NCI-H1417 treated with DMSO at 0.1 percent for 48 hours (cell line): ENCODE measurements at regions not wholly inside any gene's neighbourhood (a gene's known extent, or its start where the extent isn't known, plus 50 kb on each side); places are given as distances from the start of the nearest gene placed in this dataset.
"Not testable (repeated sequence)": the region's sequence is repeated elsewhere in the genome, so short reads cannot be mapped to it uniquely, and the experiment has no call there.

Experiments
- DNase-seq: peaks from one replicate; lab custom pipeline; 2025; lab: John Stamatoyannopoulos, UW

GRCh38 chr15:85264614-85265190, 115.7 kb upstream of the AKAP13 start:
- DNase-seq = not testable (repeated sequence)

- not testable (repeated sequence) for DNase-seq
Measured at GRCh38 chr15:85267158-85267857, 113.1 kb upstream of the AKAP13 start.

- no peak for DNase-seq
Measured at GRCh38 chr15:85274315-85275050, 105.9 kb upstream of the AKAP13 start.

GRCh38 chr15:85276508-85276907, 103.9 kb upstream of the AKAP13 start:
- no peak for DNase-seq

- DNase-seq = no peak
Measured at GRCh38 chr15:85276921-85277320, 103.5 kb upstream of the AKAP13 start.

- DNase-seq = no peak
Measured at GRCh38 chr15:85277847-85278370, 102.5 kb upstream of the AKAP13 start.

GRCh38 chr15:85280203-85280602, 100.2 kb upstream of the AKAP13 start:
- DNase-seq = no peak

GRCh38 chr15:85281293-85281882, 99.0 kb upstream of the AKAP13 start:
- no peak for DNase-seq

- DNase-seq = no peak
Measured at GRCh38 chr15:85282504-85283115, 97.8 kb upstream of the AKAP13 start.

- not testable (repeated sequence) for DNase-seq
Measured at GRCh38 chr15:85283815-85284214, 96.6 kb upstream of the AKAP13 start.

GRCh38 chr15:85284497-85284896, 95.9 kb upstream of the AKAP13 start:
- no peak for DNase-seq

GRCh38 chr15:85289677-85290365, 90.6 kb upstream of the AKAP13 start:
- DNase-seq = peak; percentile 31

- DNase-seq = not testable (repeated sequence)
Measured at GRCh38 chr15:85292583-85292982, 87.8 kb upstream of the AKAP13 start.

- DNase-seq = peak; percentile 59
Measured at GRCh38 chr15:85296615-85297402, 83.6 kb upstream of the AKAP13 start.

GRCh38 chr15:85297537-85297936, 82.9 kb upstream of the AKAP13 start:
- DNase-seq = no peak

- no peak for DNase-seq
Measured at GRCh38 chr15:85298366-85298765, 82.0 kb upstream of the AKAP13 start.

- DNase-seq = no peak
Measured at GRCh38 chr15:85298941-85299340, 81.5 kb upstream of the AKAP13 start.

- DNase-seq = no peak
Measured at GRCh38 chr15:85302271-85302670, 78.1 kb upstream of the AKAP13 start.

GRCh38 chr15:85305050-85305449, 75.4 kb upstream of the AKAP13 start:
- DNase-seq = no peak

GRCh38 chr15:85306946-85307686, 73.3 kb upstream of the AKAP13 start:
- no peak for DNase-seq
